ENCODE measurements at regions not wholly inside any gene's neighbourhood (a gene's known extent, or its start where the extent isn't known, plus 50 kb on each side); places are given as distances from the start of the nearest gene placed in this dataset.

GRCh38 chr2:181309586-181309985 lies 147.6 kb upstream of the ITGA4 start:
- DNase-seq: peak; percentile 52

DNA sequence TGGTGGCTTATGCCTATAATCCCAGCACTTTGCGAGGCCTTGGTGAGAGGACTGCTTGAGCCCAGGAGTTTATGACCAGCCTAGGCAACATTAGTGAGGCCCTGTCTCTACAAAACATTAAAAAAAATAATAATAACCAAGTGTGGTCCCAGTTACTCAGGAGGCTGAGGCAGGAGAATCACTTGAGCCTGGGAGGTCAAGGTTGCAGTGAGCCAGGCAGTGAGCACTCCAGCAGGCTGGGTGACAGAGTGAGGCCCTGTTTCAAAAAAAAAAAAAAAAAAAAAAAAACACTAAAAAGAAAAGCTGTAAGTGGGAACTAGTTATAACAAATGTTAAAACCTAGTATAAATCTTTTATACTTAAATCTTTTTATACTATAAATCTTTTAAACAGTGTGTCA lies 146.2 kb upstream of the ITGA4 start:
- DNase-seq: no peak

DNA sequence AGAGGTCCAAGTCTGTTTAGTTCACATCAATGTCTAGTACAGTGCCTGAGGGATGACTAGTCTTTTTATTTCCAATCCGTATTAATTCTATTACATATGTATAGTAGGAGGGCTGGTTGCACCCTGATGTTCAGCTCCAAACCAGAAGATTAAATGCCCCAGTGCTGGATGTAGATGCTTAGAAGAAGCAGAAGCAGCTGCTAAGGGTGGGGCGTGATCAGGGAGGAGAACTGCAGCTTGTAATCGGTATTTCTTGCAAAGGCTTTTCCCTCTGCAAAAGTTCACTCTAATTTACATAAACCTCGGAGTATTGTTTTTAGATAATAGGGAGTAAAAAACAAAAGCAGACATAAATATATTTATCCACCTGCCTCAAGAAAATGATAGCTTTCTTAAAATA lies 145.3 kb upstream of the ITGA4 start:
- DNase-seq: no peak

GRCh38 chr2:181312515-181312927 lies 144.7 kb upstream of the ITGA4 start:
- no peak for DNase-seq

DNA sequence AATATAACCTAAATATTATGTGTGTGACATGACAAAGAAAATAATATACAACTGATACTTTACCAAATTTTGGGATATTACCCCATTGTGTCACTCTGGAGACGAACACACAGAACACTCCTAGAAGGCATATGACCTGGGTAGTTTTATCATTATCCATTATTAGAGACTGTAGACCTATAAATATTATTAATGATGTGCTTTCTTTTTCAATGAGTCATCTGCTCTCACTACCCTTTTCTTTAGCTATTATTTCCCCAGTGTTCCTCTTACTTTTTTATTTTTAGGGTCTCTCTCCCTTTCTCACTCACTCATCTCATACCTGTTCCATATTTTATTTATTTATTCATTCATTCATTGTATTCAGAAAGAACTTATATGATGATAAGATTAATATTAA lies 143.3 kb upstream of the ITGA4 start:
- DNase-seq: no peak

- DNase-seq: no peak
These were observed 142.6 kb upstream of the ITGA4 start for GRCh38 chr2:181314551-181314950.

DNA sequence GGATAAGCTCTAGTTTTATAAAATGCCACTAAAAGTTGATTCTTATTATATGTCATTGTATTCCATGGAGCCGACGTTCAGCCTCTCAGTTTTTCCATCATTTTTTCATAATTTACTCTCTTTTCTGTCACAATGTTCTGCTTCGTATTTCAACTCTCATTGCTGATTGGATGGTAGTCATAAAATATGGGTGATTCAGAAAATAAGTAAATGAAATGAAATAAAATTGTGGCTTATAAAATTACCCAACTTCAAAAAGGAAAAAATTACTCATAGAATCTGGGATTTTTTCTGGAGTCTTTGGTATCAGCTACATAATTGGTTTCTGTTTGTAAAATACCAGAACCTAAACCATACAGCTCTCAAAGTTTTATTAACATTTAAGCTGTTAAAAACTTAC lies 139.7 kb upstream of the ITGA4 start:
- DNase-seq: no peak

- DNase-seq: no peak
These were observed 138.5 kb upstream of the ITGA4 start for GRCh38 chr2:181318504-181319280.

DNA sequence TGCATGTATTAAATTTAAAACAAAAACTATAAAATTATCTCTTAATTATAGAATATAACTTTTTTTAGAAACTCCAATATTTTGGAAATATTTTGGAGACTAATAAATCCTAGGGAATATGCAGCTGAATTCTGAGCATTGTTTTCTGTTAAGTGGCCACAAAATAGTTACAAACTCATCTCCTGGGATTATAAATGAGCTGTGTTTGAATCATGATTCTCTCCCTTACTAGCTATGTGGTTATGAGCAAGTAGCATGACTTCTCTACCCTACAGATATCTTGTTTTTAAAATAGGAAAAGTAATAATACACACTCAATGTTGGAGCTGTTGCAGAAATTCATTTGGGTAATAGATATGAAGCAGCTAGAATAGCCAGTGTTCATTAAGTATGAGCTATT lies 137.9 kb upstream of the ITGA4 start:
- DNase-seq: no peak

DNA sequence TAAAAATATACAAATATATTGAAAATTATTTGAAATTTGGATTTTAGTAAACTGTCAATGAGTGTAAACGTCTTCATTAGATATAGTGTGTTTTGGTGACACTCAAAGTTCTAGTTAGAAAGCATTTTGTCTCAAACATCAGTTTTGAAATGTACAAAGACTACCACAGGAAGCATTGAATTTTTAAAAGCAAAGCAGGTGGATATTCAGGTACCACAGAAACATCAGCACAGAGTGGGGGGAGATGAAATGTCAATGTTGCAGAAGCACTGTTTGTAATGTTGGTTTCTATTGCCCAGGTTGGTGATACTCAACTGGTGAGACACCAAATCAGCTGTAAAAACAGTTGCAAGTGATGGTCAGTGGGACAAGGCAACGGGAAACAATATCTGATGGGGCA lies 136.5 kb upstream of the ITGA4 start:
- DNase-seq: no peak

DNA sequence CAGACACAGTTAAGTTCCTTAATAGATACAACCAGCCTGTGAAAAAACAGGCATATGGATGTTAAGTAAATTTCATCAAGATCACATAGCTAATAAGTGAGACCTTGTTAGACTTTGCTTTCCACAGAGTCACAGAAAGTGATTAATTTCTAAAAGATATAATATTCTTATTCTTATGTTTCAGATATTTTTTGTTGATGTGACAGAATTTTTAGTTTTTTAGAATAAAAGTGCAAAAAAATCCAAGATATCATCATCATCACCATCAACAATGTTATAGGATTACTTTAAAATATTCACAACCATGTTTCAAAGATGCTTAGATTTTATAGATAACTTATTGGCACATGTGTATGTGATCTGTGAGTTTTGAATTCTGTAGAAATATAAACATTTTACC lies 132.3 kb upstream of the ITGA4 start:
- DNase-seq: no peak

- no peak for DNase-seq
These were observed 130.5 kb upstream of the ITGA4 start for GRCh38 chr2:181326661-181327060.

- no peak for DNase-seq
These were observed 126.9 kb upstream of the ITGA4 start for GRCh38 chr2:181330286-181330685.

DNA sequence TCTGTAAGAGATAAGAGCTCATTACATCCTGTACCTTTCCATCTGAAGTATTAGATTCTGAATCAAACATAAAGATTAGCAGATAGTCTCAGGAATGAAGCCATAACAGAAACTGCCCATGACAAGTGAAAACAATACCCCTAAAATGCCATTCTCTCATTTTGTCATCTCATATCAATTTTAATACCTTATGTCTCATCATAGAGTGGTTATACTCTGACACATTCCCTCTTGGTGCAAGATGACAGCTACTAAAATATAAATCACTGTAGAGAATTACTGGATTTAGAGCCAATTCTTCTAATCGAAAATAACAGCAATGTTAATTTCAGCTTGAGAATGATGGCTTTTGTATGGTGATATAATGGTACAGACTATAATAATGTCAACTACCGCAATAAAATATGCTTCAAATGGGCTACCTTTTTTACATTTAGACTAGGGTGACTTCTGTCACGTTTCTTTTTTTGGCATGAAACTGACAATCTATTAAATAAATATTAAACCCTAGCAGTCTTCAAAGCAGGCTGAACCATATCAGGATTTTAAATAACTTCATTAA lies 125.1 kb upstream of the ITGA4 start:
- DNase-seq: no peak

DNA sequence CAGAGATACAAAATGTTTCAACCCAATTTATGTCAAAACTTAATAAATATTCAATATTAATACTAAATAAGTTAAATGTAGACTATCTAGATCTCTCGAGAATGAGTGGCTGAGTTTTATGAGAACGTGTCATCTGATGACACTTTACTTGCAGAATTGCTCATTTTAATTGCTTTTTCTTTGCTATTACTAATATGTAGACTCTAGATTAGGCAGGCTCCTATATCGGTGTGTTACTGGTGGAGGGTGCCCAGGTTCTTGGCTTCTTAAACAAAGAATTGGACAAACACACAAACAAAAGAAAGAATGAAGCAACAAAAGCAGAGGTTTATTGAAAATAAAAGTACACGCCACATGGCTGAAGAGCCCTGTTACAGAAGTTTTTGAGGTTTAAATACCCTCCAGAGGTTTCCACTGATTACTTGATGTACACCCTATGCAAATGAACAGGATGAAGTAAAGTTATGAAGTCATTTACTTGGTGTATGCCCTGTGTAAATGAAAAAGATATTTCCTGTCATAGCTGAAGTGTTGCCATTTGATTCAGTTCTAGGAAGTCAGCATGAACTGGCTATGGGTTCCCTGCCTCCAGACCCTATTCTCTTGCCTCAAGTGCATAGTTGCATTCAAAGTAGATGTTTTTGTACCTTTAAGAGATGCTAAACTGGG lies 122.9 kb upstream of the ITGA4 start:
- no peak for DNase-seq

GRCh38 chr2:181340891-181341290 lies 116.3 kb upstream of the ITGA4 start:
- DNase-seq: no peak

- DNase-seq: no peak
These were observed 115.2 kb upstream of the ITGA4 start for GRCh38 chr2:181341855-181342600.

- no peak for DNase-seq
These were observed 108.9 kb upstream of the ITGA4 start for GRCh38 chr2:181348107-181348837.

DNA sequence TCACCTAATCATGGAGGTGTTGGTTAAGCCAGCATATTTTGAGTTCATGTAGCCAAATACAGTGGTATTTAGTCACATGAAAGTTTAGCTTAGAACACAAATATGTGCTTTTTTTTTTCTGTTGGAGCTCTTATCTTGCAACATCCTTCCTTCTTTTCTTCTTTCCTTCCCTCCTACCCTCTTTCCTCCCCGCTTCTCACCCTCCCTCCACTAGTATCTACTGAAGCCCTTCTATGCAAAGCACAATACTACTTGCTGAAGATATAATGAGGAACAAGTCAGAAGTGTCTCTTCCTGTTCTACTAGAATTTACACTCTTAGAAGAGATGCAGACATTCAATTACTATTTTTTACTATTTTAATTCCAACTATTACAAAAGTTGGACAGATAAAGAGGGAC lies 105.0 kb upstream of the ITGA4 start:
- DNase-seq: peak; percentile 95

- peak; percentile 22 for DNase-seq
These were observed 102.6 kb upstream of the ITGA4 start for GRCh38 chr2:181354626-181355025.

- no peak for DNase-seq
These were observed 100.6 kb upstream of the ITGA4 start for GRCh38 chr2:181356526-181357130.

DNA sequence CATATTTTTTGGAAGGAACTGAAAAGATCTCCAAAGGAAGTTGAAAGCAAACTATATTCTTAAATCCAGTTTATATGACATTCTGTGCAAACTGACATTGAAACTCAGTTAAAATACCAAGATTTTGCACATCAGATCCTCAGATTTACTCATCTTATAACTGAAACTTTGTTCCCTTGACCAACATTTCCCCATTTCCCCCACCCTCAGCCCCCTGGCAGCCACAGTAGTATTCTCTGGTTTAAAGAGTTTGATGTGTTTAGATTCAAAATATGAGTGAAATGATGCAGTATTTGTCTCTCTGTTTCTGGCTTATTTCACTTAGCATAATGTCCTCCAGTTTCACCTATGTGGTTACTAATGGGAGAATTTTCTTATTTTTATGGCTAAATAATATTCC lies 99.2 kb upstream of the ITGA4 start:
- no peak for DNase-seq

DNA sequence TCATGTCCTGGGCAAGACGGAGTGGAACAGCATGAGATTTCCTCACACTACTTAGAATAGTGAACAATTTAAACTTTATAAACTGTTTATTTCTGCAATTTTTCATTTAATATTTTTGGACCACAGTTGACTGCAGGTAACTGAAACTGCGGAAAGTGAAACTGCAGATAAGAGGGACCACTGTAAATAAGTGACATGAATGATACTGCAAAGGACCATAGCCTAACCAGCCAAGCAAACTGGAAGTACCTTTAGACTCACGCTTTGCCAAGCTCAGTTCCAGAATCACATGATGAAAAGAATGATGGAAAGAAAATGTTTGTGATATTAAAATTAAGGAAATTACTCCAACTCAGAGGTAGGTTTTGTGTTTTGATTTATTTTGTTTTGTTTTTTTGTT lies 94.6 kb upstream of the ITGA4 start:
- no peak for DNase-seq
